GM12864 (cell line): ENCODE measurements at regions not wholly inside any gene's neighbourhood (a gene's known extent, or its start where the extent isn't known, plus 50 kb on each side); places are given as distances from the start of the nearest gene placed in this dataset.

Experiments
- DNase-seq: peaks from one replicate; pipeline ENCODE4 v3.0.0-alpha.2; 2011; ENCODE audit warnings: low read depth
- H3K4me3 ChIP-seq: 2 replicates; pipeline ENCODE4 v1.5.1; 2011; ENCODE audit warnings: mild to moderate bottlenecking, low read depth, low read length, control low read depth
- TF ChIP-seq, protein P1 (sequence below): IDR thresholded peaks from 2 replicates; pipeline ENCODE4 v1.5.1; 2011; ENCODE audit warnings: low read depth, mild to moderate bottlenecking, moderate library complexity, low read length, control low read depth, inconsistent platforms; ENCODE audit errors: missing control alignments

DNA sequence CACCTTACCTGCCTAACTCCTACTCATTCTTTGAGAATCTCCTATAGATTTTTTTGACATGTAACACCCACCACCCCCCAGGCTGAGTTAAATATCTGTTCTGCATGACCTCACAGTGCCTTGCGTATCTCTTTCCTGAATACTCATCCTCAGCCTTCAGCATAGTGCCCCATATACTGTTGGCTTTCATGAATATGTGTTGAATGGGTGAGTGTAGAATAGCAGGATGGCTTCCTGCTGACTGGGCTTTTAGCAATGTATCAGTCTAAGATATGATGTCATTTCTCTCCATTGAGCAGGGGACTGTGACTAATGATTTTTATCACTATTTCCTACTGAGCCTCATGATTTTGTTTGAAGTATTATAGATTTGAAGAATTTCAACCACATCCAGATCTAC is 361.6 kb upstream of the MARCKS start:
- TF ChIP-seq, protein P1, sequence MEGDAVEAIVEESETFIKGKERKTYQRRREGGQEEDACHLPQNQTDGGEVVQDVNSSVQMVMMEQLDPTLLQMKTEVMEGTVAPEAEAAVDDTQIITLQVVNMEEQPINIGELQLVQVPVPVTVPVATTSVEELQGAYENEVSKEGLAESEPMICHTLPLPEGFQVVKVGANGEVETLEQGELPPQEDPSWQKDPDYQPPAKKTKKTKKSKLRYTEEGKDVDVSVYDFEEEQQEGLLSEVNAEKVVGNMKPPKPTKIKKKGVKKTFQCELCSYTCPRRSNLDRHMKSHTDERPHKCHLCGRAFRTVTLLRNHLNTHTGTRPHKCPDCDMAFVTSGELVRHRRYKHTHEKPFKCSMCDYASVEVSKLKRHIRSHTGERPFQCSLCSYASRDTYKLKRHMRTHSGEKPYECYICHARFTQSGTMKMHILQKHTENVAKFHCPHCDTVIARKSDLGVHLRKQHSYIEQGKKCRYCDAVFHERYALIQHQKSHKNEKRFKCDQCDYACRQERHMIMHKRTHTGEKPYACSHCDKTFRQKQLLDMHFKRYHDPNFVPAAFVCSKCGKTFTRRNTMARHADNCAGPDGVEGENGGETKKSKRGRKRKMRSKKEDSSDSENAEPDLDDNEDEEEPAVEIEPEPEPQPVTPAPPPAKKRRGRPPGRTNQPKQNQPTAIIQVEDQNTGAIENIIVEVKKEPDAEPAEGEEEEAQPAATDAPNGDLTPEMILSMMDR = no peak
- no peak for DNase-seq
- no peak overlapping the region for H3K4me3 ChIP-seq

DNA sequence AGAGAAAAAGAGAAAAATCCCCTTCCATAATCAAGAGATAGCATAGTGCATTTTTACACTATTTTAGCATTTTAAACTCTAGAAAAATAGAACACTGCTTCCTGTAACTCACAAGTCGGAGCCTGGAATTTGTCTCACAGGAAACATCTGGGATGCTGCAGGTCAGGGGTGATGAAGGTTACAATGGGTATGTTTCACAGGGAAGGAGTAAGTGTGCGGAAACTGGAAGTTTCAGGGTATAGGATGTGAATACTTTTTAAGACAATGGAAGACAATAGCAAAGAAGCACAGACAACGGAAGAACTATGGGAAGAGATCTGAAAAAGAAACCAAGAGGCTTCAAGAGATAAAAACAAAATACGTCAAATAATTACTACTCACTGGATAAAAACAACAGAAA is 361.0 kb upstream of the MARCKS start:
- no peak for DNase-seq
- no peak overlapping the region for H3K4me3 ChIP-seq
- TF ChIP-seq, protein P1 = no peak

DNA sequence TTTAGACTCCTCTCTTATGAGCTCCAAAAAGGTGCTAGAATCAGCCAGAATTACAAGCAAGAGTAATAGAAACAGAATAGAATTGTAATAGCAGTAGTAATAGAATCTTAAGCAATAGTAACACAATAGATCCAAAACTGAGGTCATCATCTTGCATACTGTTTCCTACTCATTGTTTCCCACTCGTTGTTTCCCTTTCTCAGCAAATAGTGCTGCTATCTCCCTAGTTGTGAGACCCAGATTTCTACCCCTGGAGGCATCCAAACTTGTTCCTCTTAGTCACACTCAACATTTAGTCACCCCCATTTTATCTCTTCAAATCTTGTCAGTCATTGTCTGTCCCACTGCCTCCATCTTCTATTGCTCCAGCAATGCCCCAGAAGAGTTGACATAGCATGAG is 356.9 kb upstream of the MARCKS start:
- H3K4me3 ChIP-seq = no peak overlapping the region
- TF ChIP-seq, protein P1 = no peak
- DNase-seq = no peak

DNA sequence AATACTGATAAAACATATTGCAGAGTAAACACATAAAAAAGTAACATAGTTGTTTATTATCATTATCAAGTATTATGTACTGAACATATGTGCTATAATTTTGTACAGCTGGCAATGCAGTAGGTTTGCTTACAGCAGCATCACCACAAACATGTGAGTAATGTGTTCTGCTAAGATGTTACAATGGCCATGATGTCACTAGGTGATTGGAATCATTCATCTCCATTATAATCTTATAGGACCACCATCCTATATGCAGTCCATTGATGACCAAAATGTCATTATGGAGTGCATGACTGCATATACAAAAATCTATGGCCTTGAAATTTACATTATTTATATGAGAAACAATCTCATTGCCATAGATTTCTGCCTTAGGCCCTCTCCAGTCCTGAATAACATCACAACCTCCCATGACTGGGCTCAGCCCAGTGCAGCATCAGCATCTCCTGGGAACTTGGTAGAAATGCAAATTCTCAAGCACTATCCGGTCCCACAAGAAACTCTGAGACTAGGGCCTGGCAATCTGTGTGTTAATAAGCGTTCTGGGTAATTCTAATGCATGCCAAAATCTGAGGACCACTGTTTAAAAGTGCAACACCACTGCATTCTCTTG is 352.0 kb upstream of the MARCKS start:
- TF ChIP-seq, protein P1 = no peak

DNA sequence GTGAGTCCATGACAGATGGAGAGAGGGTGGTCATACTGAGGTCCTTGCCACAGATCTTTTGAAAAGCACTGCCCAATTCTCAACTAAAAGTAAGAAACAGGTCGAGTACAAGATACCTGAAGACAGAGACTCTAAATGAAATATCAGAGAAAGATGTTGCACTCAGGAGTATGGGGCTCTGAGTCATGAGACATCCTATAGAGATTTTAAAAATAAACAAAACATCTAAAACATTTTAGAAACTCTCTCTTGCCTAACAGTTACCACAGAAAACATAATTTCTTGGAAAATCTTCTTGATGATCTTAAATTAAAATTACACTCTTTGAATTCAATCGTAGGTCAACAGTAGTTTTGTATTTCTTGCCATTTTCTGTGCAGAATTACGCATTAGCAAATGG is 348.9 kb upstream of the MARCKS start:
- no peak for DNase-seq
- no peak overlapping the region for H3K4me3 ChIP-seq
- TF ChIP-seq, protein P1 = no peak

More for the DNA sequence above, 352.0 kb upstream of the MARCKS start:
- H3K4me3 ChIP-seq = no peak overlapping the region
- DNase-seq = no peak

DNA sequence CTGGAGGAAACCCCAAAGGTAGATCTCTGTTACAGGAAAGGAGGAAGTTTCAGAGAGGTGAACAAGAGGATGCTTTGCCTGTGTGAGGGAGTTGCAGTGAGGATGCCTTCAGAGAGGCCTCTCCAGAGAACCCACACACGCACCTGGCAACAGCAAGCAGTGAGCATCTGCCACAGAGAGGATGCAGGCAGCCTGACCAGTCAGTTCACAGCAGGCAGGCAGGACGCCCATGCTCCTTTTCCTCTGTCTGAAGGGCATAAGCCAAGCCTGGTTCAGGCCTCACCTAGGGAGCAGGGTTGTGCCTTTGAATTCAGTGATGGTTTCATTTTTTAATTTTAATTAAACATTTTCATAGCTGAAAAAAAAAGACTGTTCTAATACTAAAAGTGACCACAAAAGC is 346.0 kb upstream of the MARCKS start:
- DNase-seq = no peak
- no peak overlapping the region for H3K4me3 ChIP-seq
- TF ChIP-seq, protein P1 = no peak

DNA sequence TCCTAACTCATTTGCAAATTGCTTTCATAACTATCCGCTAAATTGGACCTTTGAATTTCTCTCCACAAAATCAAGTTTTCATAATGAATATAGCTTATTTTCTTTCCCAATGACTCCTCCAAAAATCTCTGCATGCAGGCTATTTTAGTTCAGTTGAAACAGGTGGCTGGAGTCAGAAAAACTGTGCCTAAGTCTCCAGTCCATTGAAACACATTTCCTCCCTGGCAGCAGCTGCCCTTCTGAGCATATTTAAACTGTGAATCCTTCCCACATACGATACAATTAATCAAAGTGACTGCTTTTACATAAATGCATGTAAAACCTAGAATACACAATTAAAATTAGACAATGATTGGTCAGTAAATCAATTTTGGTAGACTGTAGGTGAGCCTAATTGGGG is 344.6 kb upstream of the MARCKS start:
- TF ChIP-seq, protein P1 = no peak
- DNase-seq = no peak

More for the DNA sequence above, 344.6 kb upstream of the MARCKS start:
- H3K4me3 ChIP-seq = no peak overlapping the region
